Right ventricle myocardium inferior (tissue), 1 donor: ENCODE measurements at regions not wholly inside any gene's neighbourhood (a gene's known extent, or its start where the extent isn't known, plus 50 kb on each side); places are given as distances from the start of the nearest gene placed in this dataset.
A peak's percentile ranks its signal among the peaks of the same experiment; 100 is the strongest.
"Not testable (repeated sequence)": the region's sequence is repeated elsewhere in the genome, so short reads cannot be mapped to it uniquely, and the experiment has no call there.

Experiments
- ATAC-seq: fragments of 200-7000 bp; cut with Tn5 transposase; one replicate; pipeline ENCODE4 v1.9.1; 2020; ENCODE audit warnings: mild to moderate bottlenecking, moderate library complexity
- DNase-seq: peaks from one replicate; pipeline ENCODE4 v3.0.0; 2021; ENCODE audit errors: missing footprints
- intact Hi-C: fragments of 100-400 bp; cut with DNase I; formaldehyde crosslinking; loops from one replicate; pipeline ENCODE4 v1.11.0; 2022
- donor health status: DM: no; HTN: yes; CAD: no; lungs with severe emphysema.

- ATAC-seq (no peak), DNase-seq (no peak)
- intact Hi-C loops = loop anchor here (5.0 to 10.0 kb wide), 2 partner anchors 78 to 141 kb away; no protein-coding TSS in a partner anchor
Observed at GRCh38 chr7:32216759-32217158, 146.6 kb upstream of the PDE1C start.

GRCh38 chr7:32215697-32216096 is 145.5 kb upstream of the PDE1C start:
- ATAC-seq (no peak), DNase-seq (no peak)
- intact Hi-C loops = loop anchor here (5.0 to 10.0 kb wide), 2 partner anchors 79 to 142 kb away; no protein-coding TSS in a partner anchor

- intact Hi-C loops = loop anchor here (5.0 to 10.0 kb wide), 2 partner anchors 80 to 142 kb away; no protein-coding TSS in a partner anchor
- ATAC-seq (no peak), DNase-seq (no peak)
Observed at GRCh38 chr7:32214913-32215312, 144.7 kb upstream of the PDE1C start.

- intact Hi-C loops = loop anchor here (10.0 kb wide), 1 partner anchor 82 kb away; no protein-coding TSS in a partner anchor
- no peak for ATAC-seq
- no peak for DNase-seq
Observed at GRCh38 chr7:32212321-32212720, 142.1 kb upstream of the PDE1C start.

- DNase-seq (no peak), ATAC-seq (peak; percentile 41)
- intact Hi-C loops = loop anchor here (10.0 kb wide), 1 partner anchor 762 kb away; no protein-coding TSS in a partner anchor
Observed at GRCh38 chr7:32206987-32207386, 136.8 kb upstream of the PDE1C start.

GRCh38 chr7:32206488-32206887 is 136.3 kb upstream of the PDE1C start:
- no peak for DNase-seq
- intact Hi-C loops = loop anchor here (10.0 kb wide), 1 partner anchor 762 kb away; no protein-coding TSS in a partner anchor
- ATAC-seq = no peak

GRCh38 chr7:32205298-32205824 is 135.2 kb upstream of the PDE1C start:
- ATAC-seq = not testable (repeated sequence)

GRCh38 chr7:32204361-32205018 is 134.3 kb upstream of the PDE1C start:
- ATAC-seq (peak; percentile 96), DNase-seq (peak; percentile 77)
- intact Hi-C loops = loop anchor here (1.0 to 10.0 kb wide), 2 partner anchors 460 to 760 kb away; no protein-coding TSS in a partner anchor

More at GRCh38 chr7:32205298-32205824, 135.2 kb upstream of the PDE1C start:
- intact Hi-C loops = loop anchor here (10.0 kb wide), 1 partner anchor 761 kb away; no protein-coding TSS in a partner anchor
- not testable (repeated sequence) for DNase-seq

GRCh38 chr7:32200646-32201045 is 130.4 kb upstream of the PDE1C start:
- intact Hi-C loops = loop anchor here (10.0 kb wide), 1 partner anchor 756 kb away; no protein-coding TSS in a partner anchor
- ATAC-seq = no peak
- DNase-seq = no peak

- DNase-seq (no peak), ATAC-seq (no peak)
- intact Hi-C loops = no loop called here
Observed at GRCh38 chr7:32194537-32194936, 124.3 kb upstream of the PDE1C start.

- DNase-seq = no peak
- intact Hi-C loops = no loop called here
- ATAC-seq = no peak
Observed at GRCh38 chr7:32191305-32191704, 121.1 kb upstream of the PDE1C start.

- no peak for DNase-seq
- intact Hi-C loops = no loop called here
Observed at GRCh38 chr7:32179567-32179966, 109.4 kb upstream of the PDE1C start.

GRCh38 chr7:32178677-32179366 is 108.6 kb upstream of the PDE1C start:
- intact Hi-C loops = no loop called here
- DNase-seq (no peak), ATAC-seq (no peak)

More at GRCh38 chr7:32179567-32179966, 109.4 kb upstream of the PDE1C start:
- no peak for ATAC-seq

GRCh38 chr7:32177232-32177631 is 107.0 kb upstream of the PDE1C start:
- intact Hi-C loops = no loop called here
- DNase-seq (no peak), ATAC-seq (no peak)

GRCh38 chr7:32175099-32175498 is 104.9 kb upstream of the PDE1C start:
- intact Hi-C loops = no loop called here
- DNase-seq = no peak
- no peak for ATAC-seq

- intact Hi-C loops = no loop called here
- ATAC-seq (no peak), DNase-seq (no peak)
Observed at GRCh38 chr7:32171248-32171647, 101.0 kb upstream of the PDE1C start.

GRCh38 chr7:32170838-32171237 is 100.6 kb upstream of the PDE1C start:
- ATAC-seq (no peak), DNase-seq (no peak)
- intact Hi-C loops = no loop called here

GRCh38 chr7:32169228-32169627 is 99.0 kb upstream of the PDE1C start:
- intact Hi-C loops = loop anchor here (10.0 kb wide), 1 partner anchor 394 kb away; no protein-coding TSS in a partner anchor
- no peak for ATAC-seq

GRCh38 chr7:32167815-32168214 is 97.6 kb upstream of the PDE1C start:
- intact Hi-C loops = loop anchor here (10.0 kb wide), 1 partner anchor 393 kb away; no protein-coding TSS in a partner anchor
- DNase-seq (no peak), ATAC-seq (no peak)

More at GRCh38 chr7:32169228-32169627, 99.0 kb upstream of the PDE1C start:
- DNase-seq = no peak
